NCI-H1105 (cell line): ENCODE measurements at regions not wholly inside any gene's neighbourhood (a gene's known extent, or its start where the extent isn't known, plus 50 kb on each side); places are given as distances from the start of the nearest gene placed in this dataset.
"Not testable (repeated sequence)": the region's sequence is repeated elsewhere in the genome, so short reads cannot be mapped to it uniquely, and the experiment has no call there.

ENCODE experiments used
- DNase-seq: peaks from one replicate; lab custom pipeline; 2025; lab: John Stamatoyannopoulos, UW

DNA sequence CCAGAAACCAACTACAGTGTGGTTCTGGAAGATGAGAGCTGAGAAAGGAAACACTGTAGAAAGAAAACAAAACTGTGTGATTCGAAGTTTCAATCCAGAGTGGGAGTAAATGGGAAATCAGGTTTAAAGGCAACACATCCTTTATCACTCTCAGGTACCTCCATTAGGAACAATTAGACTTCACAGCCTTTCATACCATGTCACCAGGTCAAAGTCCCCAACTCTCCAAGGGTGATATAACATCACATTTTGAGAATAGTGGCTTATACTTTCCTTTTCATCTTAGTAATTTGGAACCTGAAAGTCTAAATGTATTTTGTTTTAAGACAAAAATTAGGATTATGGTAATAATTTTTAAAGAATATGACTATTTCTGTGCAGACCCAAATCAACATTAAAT, 194.9 kb upstream of the WWC1 start:
- DNase-seq, result no peak

DNA sequence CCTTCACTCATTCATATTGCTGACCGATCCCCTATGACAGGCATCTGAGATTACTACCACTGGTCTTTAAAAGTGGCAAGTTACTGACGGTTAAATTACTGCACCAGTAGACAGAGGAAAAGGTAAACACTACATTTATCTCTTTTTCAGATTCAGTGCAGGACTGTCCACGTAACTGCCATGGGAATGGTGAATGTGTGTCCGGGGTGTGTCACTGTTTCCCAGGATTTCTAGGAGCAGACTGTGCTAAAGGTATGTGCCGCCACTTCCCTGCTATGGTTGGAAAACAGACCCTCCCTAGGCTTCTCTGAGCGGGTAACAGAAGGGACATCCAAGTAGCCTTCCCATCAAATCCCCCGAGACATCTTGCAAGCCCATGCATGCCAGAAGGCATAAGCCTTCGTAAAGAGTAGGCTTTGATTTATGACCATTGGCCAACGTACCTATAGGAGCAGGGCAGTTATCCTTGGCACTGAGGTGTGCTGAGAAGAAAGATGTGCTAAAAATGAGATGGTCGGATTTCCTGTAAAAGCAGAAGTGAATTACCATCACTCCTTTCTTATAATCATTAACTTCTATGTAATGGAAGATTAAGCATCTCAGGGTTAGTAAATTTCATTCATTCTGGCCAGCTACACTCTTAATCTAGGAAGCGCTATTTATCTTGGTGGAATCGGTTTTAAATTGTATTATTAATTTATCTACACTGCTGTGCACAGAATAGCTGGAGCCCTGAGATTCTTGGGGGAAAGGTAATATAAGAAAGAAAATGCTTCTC, 193.4 kb upstream of the WWC1 start:
- DNase-seq, result no peak

- DNase-seq, result no peak
Observed at GRCh38 chr5:168101352-168101751, 190.1 kb upstream of the WWC1 start.

DNA sequence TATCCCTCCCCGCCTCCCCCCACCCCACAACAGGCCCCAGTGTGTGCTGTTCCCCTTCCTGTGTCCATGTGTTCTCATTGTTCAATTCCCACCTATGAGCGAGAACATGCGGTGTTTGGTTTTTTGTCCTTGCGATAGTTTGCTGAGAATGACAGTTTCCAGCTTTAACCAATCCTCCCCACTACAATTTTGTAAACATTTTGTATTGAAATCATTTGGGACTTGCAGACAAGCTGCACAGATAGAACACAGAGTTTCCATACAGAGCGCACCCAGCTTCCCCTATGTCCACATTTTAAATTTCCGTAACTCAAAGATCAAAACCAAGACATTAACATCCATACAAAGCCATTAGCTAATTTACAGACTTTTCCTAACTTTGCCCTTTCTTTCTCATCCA, 188.4 kb upstream of the WWC1 start:
- not testable (repeated sequence) for DNase-seq

GRCh38 chr5:168104350-168104749, 187.1 kb upstream of the WWC1 start:
- DNase-seq, result no peak

- DNase-seq, result no peak
Observed at GRCh38 chr5:168104811-168105481, 186.5 kb upstream of the WWC1 start.

GRCh38 chr5:168106008-168106761, 185.3 kb upstream of the WWC1 start:
- no peak for DNase-seq

- no peak for DNase-seq
Observed at GRCh38 chr5:168109441-168109840, 182.0 kb upstream of the WWC1 start.

GRCh38 chr5:168110384-168110783, 181.1 kb upstream of the WWC1 start:
- DNase-seq, result no peak

- no peak for DNase-seq
Observed at GRCh38 chr5:168110870-168111832, 180.3 kb upstream of the WWC1 start.

DNA sequence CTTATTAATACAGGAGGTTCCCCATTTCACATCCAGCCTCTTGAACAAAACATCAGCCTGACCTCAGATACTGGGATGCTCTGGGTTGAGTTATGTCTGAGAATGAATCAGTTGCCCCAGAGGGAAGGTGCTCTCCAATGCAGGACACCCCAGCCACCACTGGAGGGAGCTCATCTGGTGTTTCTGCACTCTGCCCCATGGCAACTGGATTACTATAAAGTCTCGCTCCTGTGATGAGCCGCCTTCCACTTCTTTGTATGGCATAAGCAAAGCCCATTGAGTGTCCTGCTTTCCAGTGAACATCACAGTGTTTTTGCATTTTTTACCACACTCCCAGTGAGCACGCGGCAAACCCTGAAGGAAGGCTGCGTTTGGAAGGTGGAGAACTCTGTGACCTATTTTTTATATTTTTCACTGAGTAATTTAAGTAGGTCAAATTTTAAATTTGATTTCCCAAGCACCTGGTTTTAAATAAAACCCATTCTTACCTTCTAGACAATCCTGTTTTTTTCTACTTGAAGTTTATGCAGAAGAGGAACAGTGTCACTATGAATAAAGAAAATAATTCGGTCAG, 176.9 kb upstream of the WWC1 start:
- DNase-seq, result peak; percentile 7

DNA sequence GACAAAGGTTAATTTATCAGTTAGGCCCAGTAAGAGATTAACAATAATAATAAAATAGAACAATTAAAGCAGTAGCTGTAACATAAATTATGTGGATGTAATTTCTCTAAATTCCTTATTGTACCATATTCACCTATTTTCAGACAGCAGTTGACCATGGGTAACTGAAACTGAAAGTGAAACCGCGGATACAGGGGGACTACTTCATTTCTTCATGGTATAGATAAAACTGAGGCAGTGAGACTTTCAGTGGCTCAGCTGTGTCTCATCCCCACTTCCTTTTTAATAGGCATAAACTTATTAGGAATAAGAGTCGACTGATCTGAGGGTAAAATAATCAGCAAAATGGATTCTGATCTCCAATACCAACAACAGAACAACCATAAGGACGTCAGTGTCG, 174.0 kb upstream of the WWC1 start:
- DNase-seq, result no peak

DNA sequence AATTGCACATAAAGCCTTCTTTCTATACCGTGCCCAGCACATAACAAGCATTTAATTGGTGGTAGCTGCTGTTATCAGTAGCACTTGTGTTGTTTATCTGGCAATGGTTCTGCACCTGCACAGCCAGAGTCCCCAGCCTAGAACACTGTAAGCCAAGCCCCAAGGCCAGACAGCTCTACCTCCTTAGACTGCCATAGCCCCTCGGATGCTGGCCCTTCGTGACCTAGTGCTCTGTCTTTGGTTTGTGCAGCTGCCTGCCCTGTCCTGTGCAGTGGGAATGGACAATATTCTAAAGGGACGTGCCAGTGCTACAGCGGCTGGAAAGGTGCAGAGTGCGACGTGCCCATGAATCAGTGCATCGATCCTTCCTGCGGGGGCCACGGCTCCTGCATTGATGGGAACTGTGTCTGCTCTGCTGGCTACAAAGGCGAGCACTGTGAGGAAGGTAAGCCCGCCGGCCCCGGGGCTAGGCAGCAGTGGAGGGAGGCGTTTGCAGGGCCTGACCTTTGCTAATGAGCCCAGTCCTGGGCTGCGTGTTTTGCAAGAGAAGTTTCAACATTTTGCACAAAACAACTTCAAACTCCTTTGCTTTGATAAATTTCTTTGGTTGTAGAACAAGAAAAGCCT, 173.3 kb upstream of the WWC1 start:
- DNase-seq, result no peak

DNA sequence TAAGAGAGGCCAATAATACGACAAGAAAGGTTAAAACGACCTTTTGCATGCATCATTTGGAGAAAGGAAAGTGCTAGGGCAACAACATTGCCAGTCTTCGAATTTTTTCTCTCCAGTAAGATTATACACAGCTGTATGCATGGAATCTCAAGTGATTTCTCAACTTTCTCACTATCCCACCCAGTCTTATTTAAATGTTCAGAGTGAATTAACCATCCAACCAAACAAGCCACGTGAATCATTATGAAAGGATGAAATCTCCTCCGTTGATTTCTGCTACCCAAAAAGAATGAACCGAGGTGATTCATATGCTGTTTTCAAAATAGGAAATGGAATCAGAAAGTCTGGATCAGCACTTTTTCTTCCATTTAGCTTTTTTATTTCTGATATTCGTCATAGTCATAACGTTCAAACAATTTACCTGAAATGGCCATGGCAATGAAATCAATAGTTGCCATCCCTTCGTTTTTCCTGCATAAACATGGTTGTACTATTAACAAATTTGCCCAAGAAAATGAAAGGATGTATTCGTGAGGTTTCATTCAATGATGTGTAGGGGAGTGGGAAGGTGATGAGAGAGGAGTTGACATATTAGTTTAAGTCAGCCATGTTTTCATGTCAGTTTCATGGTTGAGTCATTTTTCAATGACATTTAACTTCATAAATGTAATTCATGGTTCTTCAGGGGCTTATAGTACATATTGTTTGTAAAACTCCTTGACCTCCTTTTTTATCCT, 170.9 kb upstream of the WWC1 start:
- DNase-seq, result no peak

DNA sequence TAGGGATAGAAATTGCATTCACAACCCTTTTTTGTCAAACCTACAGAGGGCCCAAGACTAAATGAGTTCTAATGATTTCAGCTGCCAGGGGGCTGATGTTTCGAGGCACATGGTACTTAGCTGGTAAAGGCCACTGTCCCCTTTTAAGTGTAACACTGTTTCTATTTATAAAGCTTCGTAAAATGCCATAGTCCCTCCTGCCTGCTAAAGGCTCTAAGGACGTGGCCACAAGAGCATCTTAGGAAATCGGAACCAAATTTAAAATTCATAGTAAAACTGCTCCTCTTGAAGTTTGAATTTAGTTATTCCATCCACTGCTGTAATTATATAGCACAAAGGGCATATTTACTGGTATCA, 170.3 kb upstream of the WWC1 start:
- DNase-seq, result no peak

DNA sequence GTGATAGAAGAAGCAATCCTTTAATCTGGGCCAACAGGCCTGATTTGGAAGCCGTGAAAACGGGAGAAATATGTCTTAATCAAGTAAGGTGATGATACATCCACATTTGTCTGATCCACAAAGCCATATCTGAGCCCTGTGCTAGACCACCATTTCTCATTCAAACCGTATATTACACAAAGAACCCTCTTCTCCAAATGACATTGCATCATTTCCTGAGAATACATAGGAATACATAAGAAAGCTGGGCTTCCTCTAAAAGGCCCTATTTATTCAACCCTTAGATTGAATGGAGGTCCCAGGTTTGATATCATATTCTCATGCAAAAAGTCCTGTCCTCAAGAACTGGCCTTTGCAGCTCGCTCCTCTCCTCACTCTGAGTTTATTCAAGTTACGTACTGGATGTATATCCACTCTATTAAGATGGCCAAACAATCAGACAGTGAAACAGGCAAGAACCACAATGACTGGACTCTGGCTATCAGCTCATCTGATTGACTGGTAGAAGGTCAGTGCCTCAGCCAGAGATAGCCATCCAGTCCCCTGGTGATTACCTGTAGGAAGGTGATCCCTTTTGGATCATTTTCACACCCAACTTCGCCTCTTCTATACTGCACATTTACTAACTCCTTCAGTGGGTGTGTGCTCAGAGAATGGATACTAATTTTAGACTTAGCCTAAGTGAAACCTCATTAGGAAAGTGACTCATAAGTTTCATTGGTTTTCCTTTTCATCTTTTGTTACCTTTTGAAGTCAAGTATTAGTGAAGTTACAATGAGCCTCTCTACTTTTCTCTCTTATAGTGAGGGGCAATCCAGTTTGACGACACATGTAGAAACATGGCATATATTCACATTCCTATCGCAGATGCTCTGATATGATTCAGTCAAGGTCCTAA, 167.6 kb upstream of the WWC1 start:
- DNase-seq, result no peak

DNA sequence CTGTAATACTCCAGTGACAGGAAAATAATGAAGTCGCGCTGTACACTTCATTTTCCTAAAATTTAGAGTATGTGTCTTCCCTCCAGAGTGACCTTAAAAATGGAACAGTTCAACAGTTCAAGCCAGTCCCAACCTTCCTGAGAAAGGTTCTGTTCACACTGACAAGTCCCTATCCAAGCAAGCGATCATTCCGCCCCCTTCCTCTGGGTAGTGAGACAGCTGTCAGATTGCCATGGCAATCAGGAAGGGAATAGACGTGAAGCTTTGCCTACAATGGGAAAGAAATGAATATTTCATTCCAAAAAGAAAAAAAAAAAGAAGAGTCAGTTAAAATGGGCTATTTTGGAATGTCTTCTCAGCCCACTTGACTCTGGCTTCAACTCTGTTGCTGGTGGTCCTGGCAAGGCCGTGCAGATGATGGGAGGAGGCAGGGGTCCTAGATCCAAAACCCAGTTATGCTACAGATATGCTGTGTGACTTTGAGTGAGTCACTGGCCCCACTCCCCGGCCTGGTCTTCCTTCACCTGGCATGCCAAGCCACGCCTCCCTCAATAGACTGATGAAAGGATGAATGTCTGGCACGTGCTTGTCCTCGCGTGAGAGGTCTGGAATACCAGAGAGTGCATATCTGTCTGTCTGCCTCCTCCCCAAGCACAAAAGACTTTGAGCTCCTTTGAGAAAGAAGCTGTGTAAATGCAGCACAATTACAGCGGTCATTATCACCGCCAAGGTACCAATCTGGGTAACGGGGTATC, 165.8 kb upstream of the WWC1 start:
- DNase-seq, result no peak

- no peak for DNase-seq
Observed at GRCh38 chr5:168126606-168127005, 164.8 kb upstream of the WWC1 start.

- no peak for DNase-seq
Observed at GRCh38 chr5:168128111-168128510, 163.3 kb upstream of the WWC1 start.
